HG03108 (cell line): ENCODE measurements at regions not wholly inside any gene's neighbourhood (a gene's known extent, or its start where the extent isn't known, plus 50 kb on each side); places are given as distances from the start of the nearest gene placed in this dataset.
A peak's percentile ranks its signal among the peaks of the same experiment; 100 is the strongest.

Source experiments
- ATAC-seq: cut with Tn5 transposase; IDR thresholded peaks from one replicate; pipeline ENCODE4 v1.9.1; 2021; ENCODE audit warnings: moderate library complexity; ENCODE audit not compliant: unreplicated experiment

DNA sequence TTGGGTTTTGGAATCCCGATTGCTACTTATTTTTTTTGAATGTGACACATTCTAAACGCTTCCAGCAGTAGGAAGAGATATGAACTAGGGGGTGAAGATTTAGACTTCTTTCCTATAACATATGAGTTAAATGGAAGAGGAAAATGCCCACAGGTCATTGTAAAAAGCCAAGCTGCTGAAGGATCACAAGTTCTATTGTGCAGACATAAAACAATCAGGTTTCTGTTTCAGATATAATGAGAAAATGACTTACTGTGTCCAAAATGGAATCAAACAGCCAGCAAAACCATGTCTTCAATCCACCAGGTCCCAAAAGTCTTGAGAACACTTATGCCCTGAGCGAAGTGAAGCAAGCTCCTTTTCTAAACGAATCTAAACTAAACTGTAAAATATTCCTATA is 157.0 kb upstream of the SOX9 start:
- ATAC-seq: no peak

DNA sequence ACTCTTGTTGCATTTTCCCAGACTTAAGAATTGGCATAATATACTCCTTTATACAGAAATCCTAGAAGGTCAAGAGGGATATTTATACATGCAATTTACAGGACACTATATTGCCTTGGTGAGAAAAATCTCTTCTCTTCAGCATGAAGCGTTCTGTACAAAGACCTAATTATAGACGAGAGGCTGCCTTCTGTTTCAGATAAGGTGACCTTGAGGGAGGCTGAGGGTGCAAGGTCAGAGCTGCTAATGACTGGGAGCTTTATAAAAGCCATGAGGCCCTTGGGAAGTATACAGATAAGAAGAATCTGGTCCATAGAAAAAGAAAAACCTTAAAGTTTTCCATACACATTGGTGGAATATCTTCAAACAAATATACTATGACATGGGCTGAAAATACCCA is 156.3 kb upstream of the SOX9 start:
- ATAC-seq: no peak

DNA sequence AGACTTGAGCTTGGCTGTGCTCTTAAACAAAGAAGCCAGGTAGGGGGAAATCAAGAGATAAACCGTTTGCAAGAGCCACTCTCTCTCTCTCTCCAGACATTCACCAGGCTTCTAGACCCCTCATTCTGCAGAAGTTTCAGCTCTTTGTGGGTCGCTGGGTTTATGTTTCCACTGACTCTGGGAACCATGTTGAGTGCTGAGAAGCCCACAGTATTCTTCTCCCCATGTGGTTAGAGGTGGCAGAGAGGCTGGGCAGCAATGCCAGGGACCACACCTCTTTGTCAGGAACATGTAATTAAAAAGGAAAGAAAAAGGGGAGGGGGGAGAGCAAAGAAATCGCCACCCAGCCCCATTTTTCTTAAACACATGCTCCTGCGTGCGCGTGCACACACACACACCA is 154.8 kb upstream of the SOX9 start:
- no peak for ATAC-seq

DNA sequence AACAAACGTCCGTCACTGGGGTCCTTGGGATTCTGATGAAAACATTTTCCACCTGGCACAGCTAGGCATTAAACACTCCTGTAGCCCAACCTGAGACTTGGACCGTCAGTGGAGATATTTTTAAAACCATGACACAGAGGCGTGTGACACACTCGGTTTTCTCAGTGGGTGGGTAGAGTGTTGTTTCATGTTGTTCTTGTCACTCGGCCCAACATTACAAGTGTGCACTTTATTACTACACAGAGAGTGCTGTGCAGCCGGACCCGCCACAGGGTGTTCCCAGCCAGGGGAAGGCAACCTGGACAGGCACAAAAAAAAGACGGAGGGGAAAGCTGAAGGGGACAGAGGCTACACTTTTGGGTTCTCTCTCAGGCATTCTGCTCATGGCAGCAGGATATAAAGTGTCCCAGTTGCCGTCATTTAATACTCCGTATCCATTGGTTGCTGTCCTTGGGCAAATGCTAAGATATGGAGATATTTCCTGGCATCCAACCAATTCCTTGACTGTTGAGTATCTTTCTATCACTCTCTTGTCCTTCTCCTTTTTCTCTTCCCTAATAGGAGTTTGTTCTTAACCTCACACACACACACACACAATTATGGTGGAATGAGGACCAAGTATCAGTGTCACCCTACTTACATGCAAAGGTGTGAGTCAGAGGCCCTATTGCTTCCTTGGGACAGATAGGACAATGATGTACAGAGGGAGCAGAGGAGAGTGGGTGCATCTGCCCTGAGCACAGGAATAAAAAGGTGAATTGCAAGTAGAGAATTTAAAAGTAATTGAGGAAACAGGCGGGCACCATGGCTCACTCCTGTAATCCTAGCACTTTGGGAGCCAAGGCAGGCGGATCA is 154.1 kb upstream of the SOX9 start:
- no peak for ATAC-seq

DNA sequence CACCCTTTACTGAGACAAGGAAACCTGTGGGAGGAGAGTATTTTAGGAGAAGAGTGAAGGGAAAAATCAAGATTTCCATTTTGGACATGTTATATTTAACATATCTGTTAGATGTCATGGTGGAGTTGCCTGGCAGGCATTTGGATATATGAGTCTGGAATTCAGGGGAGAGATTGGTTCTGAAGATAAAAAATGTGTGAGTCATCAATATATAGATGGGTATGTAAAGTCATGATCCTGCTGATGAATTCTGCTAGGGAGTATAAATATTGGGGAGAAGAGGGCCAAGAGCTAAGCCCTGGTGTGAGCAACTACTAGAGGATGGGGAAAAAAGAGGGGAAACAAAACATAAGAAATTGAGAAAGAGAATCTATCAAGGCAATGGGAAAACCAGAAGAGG is 151.3 kb upstream of the SOX9 start:
- ATAC-seq: no peak

DNA sequence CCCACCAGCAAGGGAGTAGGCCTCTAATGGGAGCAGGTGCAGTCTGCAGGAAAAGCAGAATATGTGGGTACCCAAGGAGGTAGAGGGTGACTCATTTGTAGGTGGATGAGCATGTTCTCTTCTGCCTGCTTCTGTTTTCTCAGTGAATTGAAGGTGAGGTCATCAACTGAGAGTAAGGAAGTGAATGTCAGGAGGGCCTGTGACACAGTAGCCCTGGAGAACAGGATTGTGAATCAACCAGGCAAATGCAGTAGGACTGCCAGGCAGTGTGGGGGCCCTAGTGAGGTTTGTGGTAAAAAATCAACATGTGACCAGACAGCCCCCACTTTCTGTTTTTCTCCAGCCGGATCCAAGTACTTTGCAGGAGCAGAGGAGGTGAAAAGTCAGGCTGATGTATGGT is 150.5 kb upstream of the SOX9 start:
- no peak for ATAC-seq

DNA sequence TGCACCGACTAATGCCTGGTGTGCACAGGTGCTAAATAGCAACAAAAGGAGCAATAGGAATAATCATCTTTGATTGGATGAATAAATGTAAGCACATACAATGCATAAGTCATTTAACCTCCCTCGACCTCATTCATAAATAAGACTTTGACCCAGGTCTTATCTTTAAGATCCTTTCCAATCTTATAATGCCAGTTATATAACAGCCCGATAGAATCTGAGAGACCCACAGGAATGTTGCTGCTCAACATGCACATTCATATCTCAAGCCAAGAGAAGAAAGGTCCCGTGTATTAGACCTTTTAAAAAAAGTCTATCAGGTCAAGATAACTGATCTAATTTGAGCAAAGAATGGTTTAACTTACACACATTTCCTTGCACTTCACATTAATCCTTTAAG is 146.8 kb upstream of the SOX9 start:
- ATAC-seq: no peak

DNA sequence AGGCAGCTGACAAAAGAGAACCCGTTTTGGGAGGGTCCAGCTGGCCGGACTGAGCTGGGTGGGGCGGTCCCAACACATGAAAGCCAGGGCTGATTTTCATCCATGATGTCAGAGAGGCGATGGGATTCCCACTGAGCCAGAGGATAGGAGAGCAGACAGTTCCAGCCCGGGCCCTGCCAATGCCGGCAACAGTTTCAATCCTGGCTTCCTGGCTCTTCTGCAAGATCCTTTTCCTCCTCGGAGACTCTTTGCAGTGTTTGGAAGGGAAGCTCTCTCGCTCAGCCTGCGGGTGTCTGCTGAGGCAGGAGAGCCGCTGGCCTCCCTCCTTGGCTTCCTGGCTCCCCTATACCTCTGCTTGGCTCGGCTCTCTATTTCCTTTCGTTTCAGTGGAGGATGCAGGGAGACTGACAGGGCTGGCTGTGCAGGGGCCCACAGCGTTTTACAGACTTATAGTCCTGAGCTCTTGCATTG is 145.5 kb upstream of the SOX9 start:
- no peak for ATAC-seq

DNA sequence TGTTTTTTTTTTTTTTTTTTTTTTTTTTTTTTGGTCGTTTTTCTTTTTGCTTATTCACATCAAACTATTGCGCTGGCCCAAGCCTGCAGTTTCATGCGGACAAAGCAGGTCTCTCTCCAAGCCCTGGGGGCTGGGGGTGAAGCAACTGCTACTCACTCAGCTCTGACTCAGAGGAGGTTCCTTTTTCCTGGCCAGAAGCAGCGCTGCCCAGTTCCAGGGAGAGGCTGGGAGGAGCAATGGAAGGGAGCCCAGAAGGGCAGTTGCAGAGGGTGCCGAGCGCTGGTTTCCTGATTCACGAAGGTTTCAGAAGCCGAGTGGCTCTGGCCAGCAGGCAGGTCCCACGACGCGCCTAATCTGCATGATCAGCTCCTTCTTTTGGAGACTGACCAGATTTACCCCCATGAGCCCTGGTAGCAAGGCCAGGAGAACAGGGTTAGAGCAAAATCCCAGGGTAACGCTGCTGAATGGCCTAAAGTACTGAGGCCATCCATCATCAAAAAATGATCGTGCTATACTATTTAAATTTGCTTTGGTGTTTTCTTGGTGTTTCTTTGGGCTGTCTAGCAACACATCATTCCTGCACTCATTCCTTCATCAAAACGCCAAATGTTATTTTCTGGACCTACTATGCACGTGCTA is 144.7 kb upstream of the SOX9 start:
- no peak for ATAC-seq

DNA sequence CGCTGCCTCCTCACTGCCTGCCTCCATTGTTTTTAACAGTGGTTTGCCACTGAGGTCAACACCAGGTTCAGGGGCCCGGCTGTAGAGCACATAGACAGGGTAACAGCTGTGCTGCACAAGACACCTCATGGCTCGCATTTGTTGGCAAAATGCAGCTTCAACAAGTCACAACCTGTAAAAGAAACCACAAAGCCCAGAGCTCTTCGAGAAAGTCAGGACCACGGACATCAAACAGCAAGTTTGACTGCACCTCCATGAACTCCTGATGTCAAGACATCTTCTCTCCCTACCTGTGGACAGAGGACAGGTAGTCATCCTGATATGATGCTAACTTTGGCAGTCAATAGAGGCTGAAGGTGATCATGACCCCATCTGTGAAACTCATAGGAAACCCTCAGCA is 142.4 kb upstream of the SOX9 start:
- ATAC-seq: no peak

DNA sequence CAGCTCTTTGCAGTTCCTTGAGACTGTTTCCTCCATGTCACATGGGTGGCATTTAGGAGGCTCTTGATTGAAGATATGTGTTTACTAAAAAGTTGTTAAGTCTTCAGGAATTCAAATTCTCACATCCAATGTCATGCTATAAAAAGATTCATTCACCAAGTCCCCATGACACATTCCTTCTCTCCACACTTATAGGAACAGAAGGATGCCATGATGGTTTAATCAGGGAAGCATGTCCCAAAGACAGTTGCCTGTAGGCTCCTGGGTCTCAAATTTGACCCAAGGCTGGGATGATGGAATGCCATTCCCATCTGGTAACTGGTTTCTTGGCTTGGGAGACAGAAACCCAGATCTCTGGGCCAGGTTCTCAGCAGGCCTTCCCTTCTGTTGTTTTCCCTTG is 140.6 kb upstream of the SOX9 start:
- ATAC-seq: no peak

DNA sequence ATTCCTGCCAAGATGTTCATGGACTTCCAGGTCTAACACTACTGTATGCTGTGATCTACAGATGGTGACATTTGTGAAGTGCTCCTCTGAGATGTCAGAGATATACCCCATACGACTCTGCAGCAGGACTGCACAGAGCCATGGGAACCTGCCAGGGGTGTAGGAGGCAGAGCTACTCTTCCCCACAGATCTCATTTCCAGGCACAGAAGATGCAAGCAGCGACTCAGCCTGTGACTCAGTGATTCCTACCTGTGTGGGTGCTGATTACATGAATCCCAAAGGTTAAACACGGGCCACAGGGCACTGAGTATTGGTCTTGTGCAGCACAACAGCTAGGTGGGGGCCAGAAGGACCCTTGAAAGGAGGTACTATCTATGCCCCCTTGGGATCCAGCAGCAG is 137.0 kb upstream of the SOX9 start:
- ATAC-seq: no peak

DNA sequence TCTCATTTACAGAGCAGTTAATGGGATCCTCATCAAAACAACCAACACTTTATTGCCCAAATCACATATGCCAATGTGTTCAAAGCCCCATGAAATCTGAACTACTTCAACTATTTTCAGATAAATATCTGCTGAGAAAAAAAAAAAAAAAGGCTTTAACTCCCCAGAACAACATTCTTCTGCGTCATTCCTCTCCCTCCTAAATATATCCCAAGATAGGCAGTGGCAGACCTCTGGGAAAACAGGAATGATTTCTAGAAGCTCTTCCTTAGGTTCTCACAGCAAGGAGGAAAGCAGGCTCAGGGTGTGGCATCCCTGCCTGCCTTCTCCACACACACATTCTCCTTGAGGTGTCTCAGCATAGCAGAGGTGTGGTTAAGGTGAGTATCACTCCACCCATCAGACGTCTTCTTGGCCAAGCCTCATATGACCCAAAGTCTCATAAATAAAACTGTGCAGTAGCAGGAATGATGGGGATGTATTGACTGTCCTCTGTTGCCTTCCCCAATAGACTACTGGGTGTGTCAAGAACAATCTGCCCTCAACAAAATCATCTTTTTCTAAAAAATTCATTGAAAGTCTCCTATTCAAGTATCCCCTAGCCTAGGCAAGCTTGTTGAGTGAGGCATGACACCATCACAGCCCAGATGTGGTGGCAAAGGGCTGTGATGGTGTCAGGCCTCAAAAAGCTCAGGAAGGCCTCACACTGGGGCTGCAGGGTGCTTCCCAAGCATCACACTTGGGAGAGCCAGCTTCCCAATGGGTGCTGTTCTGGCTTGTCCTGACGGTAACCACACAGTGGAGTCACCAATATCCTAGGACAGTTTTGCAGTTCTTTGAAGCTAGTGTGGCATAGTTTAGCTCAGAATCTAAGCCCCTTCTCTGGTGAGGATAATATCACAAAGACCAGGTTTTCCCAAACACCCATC is 135.4 kb upstream of the SOX9 start:
- ATAC-seq: no peak

DNA sequence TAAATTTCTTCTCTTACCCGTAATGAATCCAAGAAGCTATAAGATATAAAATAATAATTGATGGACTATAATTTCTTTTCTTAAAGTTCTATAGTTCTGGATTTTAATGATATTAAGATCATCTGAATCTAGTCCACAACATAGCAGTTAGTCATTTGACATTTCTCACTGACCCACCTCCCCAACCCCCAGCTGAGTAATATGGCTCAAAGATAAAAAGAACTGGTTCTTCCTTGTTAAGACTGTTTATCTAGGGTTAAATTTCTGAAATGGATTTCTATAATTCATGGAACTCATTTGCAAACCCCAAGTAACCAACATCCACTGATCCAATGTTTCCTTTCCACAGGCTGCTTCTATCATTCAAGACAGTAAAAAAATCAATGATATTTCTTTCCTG is 133.9 kb upstream of the SOX9 start:
- ATAC-seq: no peak

DNA sequence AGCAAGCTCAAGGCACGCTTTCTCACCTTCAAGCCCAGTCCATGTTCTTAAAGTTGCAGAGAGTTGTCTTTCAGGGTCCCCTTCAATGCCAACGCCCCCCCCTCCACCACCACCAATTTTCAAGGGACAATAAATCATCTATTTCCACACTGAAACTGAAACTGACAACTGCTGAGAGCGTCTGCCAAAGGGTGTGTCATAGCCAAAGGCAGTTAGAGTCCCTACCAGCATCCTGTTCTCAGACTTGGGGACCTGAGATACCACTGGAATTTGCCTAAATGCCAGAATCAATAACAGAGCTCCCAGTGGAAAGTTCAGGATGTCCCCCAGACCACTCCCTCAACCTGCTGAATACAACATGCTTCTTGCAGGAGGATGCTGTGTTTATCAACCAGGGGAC is 133.2 kb upstream of the SOX9 start:
- ATAC-seq: no peak

DNA sequence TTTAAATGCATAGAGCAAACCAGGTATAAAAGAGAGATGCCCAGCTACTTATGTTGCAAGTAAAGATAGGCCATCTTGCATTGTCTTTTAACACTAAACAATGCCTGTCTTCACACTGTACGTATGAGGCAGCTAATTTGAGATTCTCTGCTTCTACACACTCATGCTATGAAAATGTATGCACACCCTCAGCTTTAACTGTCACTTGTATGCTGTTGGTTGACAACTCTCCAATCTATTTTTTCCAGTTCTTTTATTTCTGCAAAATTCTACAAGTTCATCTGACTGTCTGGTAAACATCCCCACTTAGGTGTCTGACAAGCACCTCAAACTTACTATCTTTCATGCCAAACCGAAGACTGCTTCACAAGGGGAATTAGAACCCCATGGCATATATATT is 131.7 kb upstream of the SOX9 start:
- ATAC-seq: no peak

DNA sequence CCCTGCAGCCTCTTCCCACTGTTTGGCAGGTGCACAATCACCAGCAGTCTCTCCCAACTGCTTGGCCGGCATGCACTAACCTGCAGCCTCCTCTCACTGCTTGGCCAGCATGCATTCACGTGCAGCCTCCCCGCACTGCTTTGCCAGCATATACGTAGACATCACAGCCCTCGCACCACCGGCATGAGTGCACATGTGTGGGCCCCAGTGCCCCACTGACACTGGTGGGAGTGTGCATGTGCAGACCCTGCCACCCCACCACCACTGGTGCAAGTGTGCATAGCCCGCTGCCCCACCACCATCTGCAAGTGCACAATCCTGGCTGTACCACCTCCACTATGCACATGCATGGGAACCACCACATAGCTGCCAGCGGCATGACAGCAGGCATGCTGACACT is 127.5 kb upstream of the SOX9 start:
- no peak for ATAC-seq

DNA sequence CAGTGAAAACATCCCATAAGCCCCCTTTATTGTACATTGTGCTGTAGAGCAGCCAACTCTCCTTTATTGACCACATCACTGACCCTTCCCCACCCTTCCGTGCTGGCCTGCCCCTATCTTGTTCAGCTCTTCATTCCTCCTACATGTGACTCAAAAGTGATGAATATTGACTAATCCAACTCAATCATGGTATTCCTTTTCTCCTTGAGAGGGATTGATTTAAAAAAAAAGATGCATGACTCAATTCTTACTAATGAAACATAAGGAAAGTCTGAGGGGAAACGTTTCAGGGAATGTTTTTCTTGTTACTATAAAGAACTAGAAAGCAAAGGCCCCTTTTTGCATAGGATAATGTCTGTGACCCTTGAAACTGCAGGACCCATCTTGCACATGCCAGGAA is 125.2 kb upstream of the SOX9 start:
- no peak for ATAC-seq

DNA sequence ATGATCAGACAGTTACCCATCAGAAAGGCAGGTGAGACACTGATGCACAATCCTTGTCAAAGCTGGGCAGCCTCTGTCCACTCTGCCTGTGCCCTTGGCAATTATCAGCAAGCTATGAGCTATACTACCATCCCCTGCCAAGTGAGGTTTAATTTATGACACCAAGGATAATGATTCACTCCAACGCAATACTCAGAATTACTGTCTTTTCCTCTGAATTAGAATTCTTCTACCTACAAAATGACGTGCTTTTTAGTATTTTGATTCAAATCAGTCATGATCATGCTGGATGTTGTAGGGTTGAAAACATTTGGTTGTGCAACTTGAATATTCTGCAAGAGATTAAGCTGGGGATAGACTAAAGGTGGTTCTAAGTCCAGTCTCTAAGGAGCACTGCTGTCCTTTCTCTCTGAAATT is 116.8 kb upstream of the SOX9 start:
- no peak for ATAC-seq

DNA sequence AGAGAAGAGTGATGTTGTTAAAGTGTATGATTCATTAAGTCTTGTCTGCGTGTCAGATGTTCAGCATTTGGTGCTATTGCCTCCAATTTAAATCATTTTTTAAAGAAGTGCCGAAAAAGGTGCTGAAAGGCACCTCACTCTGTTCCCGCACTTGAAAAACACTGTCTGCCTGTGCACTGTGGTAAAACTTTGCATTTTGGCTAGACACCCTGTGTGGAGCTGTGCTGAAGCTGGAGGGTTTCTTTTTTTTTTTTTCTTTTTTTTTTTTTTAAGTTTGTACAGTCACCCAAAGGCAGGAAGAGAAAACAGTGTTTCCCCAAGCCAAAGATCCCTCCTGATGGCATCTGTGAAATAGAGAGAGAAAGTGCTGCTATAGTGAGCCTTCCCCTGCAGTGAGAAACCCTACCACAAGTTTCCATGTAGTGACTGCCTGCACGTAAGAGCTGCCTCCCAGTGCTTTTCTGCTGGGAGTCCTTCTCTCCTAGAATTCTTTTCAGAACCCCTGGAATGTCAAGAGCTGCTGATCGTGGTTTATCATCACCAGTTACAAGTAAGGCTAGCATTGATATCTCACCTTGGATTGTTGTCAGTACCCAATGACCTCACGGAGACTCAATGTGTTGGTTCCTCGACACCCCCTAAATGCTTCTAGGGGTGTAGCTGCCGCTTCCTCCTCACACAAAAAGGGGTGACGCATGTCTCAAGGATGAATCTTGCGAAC is 116.0 kb upstream of the SOX9 start:
- ATAC-seq: peak; percentile 68
